Neuron (in vitro differentiated cells): ENCODE measurements at regions not wholly inside any gene's neighbourhood (a gene's known extent, or its start where the extent isn't known, plus 50 kb on each side); places are given as distances from the start of the nearest gene placed in this dataset.
"Not testable (repeated sequence)": the region's sequence is repeated elsewhere in the genome, so short reads cannot be mapped to it uniquely, and the experiment has no call there.

Source experiments
- H2AFZ ChIP-seq: one replicate; pipeline ENCODE4 v1.6.1; 2013; ENCODE audit warnings: low read depth, mild to moderate bottlenecking, inconsistent platforms, low read length, moderate library complexity
- H3K27me3 ChIP-seq: one replicate; pipeline ENCODE4 v1.6.1; 2013; ENCODE audit warnings: low read length; ENCODE audit not compliant: insufficient read depth
- H3K36me3 ChIP-seq: one replicate; pipeline ENCODE4 v1.6.1; 2013; ENCODE audit warnings: low read length; ENCODE audit not compliant: insufficient read depth
- H3K4me1 ChIP-seq: one replicate; pipeline ENCODE4 v1.6.1; 2013; ENCODE audit warnings: low read length; ENCODE audit not compliant: insufficient read depth
- H3K4me3 ChIP-seq: 2 replicates; pipeline ENCODE4 v1.5.1; 2013; ENCODE audit warnings: mild to moderate bottlenecking, low read length, moderate library complexity
- H3K9me3 ChIP-seq: one replicate; pipeline ENCODE4 v1.6.1; 2013; ENCODE audit warnings: low read length

DNA sequence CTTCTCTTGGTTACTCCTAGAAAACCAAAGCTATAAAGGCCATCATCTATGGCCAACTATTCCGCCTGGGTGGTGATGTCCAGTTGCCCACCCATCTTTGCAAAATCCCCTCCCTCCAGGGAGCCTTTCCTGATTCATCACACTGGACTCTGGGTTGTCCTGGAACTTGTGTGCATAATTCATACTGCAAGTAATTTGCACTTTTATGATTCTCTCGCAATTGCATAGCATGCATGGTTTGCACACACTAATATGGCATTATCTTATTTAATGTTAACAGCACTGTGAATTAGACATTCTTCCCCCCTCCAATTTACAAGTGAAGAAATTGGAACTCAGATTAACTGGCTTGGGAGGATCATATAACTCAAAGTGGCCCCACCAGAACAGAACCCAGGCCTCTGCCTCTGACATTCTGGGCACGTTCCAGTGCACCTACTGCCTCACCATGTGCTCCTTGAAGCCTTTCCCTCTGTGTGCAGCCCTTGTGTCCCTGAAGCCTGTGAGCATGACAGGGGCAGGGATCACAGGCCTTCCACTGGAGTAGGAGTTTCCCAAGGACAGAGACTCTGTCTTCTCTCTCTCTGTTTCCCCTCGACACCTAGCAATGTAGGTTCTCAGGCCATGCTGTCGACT, 98.9 kb upstream of the IPO9 start:
- no peaks in the 10 kb centered on the region for H3K27me3 ChIP-seq
- H3K4me1 ChIP-seq = peaks cover 16% of the 10 kb centered on the region
- H3K36me3 ChIP-seq = peaks cover 3% of the 10 kb centered on the region
- no peaks in the 10 kb centered on the region for H3K9me3 ChIP-seq
- H3K4me3 ChIP-seq = no peak overlapping the region
- H2AFZ ChIP-seq = no peak overlapping the region

GRCh38 chr1:201730611-201731010, 98.3 kb upstream of the IPO9 start:
- no peaks in the 10 kb centered on the region for H3K27me3 ChIP-seq
- no peaks in the 10 kb centered on the region for H3K9me3 ChIP-seq
- peaks cover 3% of the 10 kb centered on the region for H3K36me3 ChIP-seq
- H3K4me3 ChIP-seq = no peak overlapping the region
- peaks cover 19% of the 10 kb centered on the region for H3K4me1 ChIP-seq
- no peak overlapping the region for H2AFZ ChIP-seq

DNA sequence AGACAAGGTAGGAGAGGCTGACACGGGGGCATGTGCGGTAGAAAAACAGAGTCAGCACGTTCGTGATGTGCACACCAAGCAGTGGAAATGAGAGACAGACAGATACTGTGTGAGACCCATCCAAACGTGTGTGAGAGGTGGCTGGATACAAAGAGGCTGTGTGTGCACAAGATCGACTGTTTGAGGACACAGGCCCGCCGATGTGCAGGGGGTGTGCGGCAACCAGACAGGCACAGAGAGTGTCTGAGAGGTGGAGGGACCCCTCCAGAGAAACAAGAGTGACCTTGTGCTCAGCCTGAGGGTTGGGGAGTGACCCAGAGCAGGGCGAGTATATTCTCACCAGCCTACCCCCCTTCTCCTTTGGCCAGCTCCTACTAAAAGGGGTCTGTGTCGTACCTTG, 97.8 kb upstream of the IPO9 start:
- H3K27me3 ChIP-seq = no peaks in the 10 kb centered on the region
- H3K9me3 ChIP-seq = no peaks in the 10 kb centered on the region
- H2AFZ ChIP-seq = no peak overlapping the region
- H3K36me3 ChIP-seq = peaks cover 3% of the 10 kb centered on the region
- peaks cover 24% of the 10 kb centered on the region for H3K4me1 ChIP-seq
- no peak overlapping the region for H3K4me3 ChIP-seq

- Histone ChIP-seq H3K4me3 (no peak overlapping the region), H3K36me3 (peaks cover 3% of the 10 kb centered on the region), H3K27me3 (no peaks in the 10 kb centered on the region), H3K9me3 (no peaks in the 10 kb centered on the region), H2AFZ (no peak overlapping the region), H3K4me1 (peaks cover 29% of the 10 kb centered on the region)
Observed at GRCh38 chr1:201731592-201731991, 97.4 kb upstream of the IPO9 start.

DNA sequence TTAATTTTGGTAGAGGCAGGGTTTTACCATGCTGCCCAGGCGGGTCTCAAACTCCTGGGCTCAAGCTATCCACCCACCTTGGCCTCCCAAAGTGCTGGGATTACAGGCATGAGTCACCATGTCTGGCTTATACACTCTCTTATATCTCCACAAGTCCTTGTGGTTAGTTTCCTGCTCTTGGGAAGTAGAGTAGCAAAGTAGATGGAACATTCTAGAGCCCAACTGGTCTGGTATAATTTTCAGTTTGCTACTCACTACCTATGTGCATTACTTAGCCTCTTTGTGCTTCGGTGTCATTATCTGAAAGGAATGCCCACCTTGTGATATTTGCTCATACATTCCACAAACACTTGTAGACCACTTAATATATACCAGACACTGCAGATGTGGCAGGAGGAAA, 96.6 kb upstream of the IPO9 start:
- Histone ChIP-seq H3K4me1 (peaks cover 36% of the 10 kb centered on the region), H2AFZ (no peak overlapping the region), H3K4me3 (no peak overlapping the region), H3K9me3 (no peaks in the 10 kb centered on the region), H3K27me3 (no peaks in the 10 kb centered on the region), H3K36me3 (peaks cover 3% of the 10 kb centered on the region)

DNA sequence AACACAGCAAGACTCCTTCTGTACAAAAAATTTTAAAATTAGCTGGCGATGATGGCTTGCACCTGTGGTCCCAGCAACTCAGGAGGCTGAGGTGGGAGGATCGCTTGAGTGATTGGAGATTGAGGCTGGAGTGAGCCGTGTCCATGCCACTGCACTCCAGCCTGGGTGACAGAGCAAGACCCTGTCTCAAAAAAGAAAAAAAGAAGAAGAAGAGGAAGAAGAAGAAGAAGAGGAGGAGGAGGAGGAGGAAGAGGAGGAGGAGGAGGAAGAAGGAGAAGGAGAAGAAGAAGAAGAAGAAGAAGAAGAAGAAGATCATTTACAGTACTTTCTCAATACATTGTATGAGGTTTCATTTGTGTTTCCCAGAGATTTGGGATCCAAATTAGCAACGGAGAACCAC, 94.7 kb upstream of the IPO9 start:
- H3K36me3 ChIP-seq, H3K9me3 ChIP-seq, H2AFZ ChIP-seq, H3K4me3 ChIP-seq, H3K27me3 ChIP-seq: not testable (repeated sequence)
- peaks cover 55% of the 10 kb centered on the region for H3K4me1 ChIP-seq

GRCh38 chr1:201734786-201735185, 94.2 kb upstream of the IPO9 start:
- peaks cover 57% of the 10 kb centered on the region for H3K4me1 ChIP-seq

DNA sequence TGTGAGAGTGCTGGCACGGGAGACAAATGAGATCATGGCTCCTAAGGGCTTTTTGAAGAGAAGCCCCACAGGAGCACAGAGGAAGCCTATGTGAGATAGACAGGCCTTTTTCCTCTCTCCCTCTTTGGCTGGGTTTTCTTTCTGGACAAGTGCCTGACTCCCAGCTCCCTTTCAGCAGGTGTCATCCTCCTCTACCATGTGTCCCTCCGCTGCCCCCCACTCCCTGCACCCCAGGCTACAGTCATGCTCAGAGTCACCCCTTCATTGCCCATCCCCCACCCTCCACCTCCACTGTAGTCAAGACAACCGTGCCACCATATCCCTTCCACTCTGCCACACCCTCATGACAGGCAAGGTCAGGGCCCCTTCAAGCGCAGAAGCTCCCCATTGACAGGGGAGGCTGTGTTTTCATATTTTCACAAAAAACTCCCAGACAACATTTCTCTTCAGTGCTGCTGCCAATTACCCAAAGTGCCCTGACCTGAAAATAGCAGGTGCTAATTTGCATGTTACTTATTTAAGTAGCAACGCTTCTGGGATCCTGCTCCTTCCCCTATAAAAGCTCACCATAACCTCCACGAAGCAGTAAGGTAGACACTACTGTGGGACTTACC, 92.1 kb upstream of the IPO9 start:
- H3K4me1 ChIP-seq = peaks cover 58% of the 10 kb centered on the region
- H3K36me3 ChIP-seq = peaks cover 3% of the 10 kb centered on the region
- no peaks in the 10 kb centered on the region for H3K9me3 ChIP-seq
- H3K27me3 ChIP-seq = no peaks in the 10 kb centered on the region
- H2AFZ ChIP-seq = no peak overlapping the region
- no peak overlapping the region for H3K4me3 ChIP-seq

More at GRCh38 chr1:201734786-201735185, 94.2 kb upstream of the IPO9 start:
- Histone ChIP-seq H3K9me3 (no peaks in the 10 kb centered on the region), H3K4me3 (no peak overlapping the region), H2AFZ (no peak overlapping the region), H3K36me3 (peaks cover 3% of the 10 kb centered on the region), H3K27me3 (no peaks in the 10 kb centered on the region)

DNA sequence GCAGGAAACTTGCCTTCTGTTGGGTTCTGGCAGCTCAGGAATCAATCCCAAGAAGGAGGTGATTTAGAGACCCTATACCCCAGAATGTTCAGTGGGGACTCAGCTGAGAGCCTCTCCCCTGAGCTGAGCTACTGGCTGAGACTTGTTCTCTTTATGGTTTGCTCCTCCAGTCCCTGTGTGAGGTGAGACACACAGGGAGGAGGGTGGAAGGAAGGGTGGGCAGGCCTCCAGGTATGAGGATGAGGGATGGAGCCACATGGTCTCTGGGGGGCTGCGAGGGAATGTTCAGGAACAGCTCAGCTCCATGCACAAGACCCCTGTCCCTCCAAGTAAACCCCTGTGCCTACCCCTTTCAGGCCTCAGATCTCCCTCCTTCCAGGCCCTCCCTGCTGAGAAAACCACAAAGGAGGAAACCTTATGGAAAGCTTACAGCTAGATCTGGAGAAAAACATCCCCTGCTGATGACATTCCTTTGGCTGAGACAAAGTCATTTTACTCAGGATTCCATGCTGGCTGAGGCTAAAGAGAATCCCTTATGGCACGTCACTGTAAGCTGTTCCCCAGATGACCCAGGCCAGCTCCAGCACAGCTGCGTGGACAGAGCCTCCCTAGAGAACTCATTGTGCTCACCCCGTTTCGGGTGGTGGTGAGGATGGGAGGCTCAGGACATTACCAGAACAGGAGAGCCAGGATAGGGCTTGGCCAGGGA, 91.5 kb upstream of the IPO9 start:
- Histone ChIP-seq H3K9me3 (no peaks in the 10 kb centered on the region), H3K36me3 (peaks cover 3% of the 10 kb centered on the region), H2AFZ (no peak overlapping the region), H3K4me3 (no peak overlapping the region), H3K4me1 (peaks cover 59% of the 10 kb centered on the region), H3K27me3 (no peaks in the 10 kb centered on the region)

DNA sequence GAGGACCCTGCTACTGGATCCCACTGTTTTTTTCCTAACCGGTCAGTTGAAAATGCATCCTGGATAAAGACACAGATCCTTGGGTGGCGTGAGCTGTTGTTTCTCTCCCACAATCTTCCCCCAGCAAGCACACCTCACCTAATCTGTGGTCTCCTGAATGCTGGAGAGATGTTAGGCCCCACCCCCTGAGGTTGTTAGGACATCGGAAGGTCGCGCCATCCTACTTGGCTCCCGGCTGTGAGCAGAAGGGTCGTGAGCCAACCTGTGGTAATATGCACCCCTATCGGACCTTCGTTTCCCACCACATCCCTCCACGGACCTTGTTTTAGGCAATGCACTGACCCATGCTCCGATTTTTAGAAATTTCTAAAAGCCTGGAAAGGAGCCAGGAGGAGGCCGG, 89.9 kb upstream of the IPO9 start:
- Histone ChIP-seq H2AFZ (no peak overlapping the region), H3K9me3 (no peaks in the 10 kb centered on the region), H3K36me3 (peaks cover 3% of the 10 kb centered on the region), H3K4me3 (peak overlapping the region; percentile 85), H3K4me1 (peaks cover 59% of the 10 kb centered on the region), H3K27me3 (no peaks in the 10 kb centered on the region)

DNA sequence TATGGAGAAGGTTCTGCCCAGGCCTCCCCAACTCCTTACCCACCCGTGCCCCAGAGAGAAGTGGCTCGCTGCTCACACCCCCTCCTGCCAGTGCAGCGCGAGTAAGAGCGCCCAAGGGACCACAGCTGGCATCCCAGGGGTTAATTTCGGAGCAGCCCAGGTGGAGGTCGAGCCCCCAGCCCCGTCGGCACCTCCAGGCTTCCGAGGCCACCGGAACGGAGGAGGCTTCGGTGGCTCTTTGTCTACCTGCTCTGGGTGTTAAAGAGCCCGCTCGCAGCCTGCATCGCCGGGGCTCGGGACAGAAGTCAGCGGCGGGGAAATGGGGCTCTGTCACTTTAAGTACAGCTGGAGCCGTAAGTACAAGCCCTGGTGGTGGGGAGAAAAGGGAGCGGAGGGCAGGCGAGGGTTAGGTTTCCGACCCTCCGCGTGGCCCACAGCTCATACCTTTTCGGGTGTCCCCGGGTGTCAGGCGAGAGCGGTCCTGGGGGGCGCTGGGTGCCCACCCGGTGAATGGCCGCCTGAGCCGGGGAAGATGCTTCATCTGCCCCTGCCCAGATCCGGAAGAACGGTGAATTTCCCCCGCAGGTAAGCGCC, 89.4 kb upstream of the IPO9 start:
- Histone ChIP-seq H3K9me3 (no peaks in the 10 kb centered on the region), H2AFZ (peak overlapping the region; percentile 69), H3K36me3 (peaks cover 4% of the 10 kb centered on the region), H3K27me3 (no peaks in the 10 kb centered on the region), H3K4me1 (peaks cover 61% of the 10 kb centered on the region), H3K4me3 (peak overlapping the region; percentile 85)

DNA sequence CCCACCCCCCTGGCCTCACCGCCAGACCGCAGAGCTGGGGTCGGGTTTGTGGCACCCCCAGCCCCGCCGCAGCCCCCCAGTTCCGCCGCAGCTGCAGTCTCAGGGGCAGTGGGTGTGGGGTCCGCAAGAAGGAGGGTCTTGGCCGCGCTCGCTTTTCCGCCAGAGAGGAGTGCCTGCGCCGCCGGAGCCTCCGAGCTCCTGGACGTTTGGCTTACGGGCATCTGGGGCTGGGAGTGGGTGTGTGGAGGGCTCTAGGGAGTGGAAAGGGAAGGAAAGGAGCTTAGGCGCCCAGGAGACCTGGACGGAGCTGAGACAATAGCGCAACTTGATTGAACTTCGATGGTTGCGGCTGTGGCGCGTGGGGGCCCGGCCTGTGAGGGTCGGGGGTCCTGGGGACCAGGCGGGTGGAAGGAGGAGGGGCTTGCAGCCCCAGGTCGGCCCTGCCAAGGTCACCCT, 88.8 kb upstream of the IPO9 start:
- H3K9me3 ChIP-seq = no peaks in the 10 kb centered on the region
- peaks cover 67% of the 10 kb centered on the region for H3K4me1 ChIP-seq
- peaks cover 7% of the 10 kb centered on the region for H3K36me3 ChIP-seq
- H3K4me3 ChIP-seq = peak overlapping the region; percentile 85
- H2AFZ ChIP-seq = peak overlapping the region; percentile 69
- no peaks in the 10 kb centered on the region for H3K27me3 ChIP-seq

GRCh38 chr1:201740670-201741111, 88.3 kb upstream of the IPO9 start:
- H3K27me3 ChIP-seq = no peaks in the 10 kb centered on the region
- peak overlapping the region; percentile 69 for H2AFZ ChIP-seq
- H3K4me1 ChIP-seq = peaks cover 64% of the 10 kb centered on the region
- H3K9me3 ChIP-seq = no peaks in the 10 kb centered on the region
- peaks cover 10% of the 10 kb centered on the region for H3K36me3 ChIP-seq
- H3K4me3 ChIP-seq = peak overlapping the region; percentile 85
